Activated CD4-positive, alpha-beta memory T cell treated with anti-CD3 and anti-CD28 coated beads, Interleukin-2, amount 10 ng/mL, durations not matched to agents 7 days and 5 days (primary cell): ENCODE measurements at regions not wholly inside any gene's neighbourhood (a gene's known extent, or its start where the extent isn't known, plus 50 kb on each side); places are given as distances from the start of the nearest gene placed in this dataset.

ENCODE experiments used
- CTCF ChIA-PET: fragments of 350-600 bp; sonication (Branson Sonifier 250); formaldehyde crosslinking; loops from one replicate; lab custom pipeline; 2021; ENCODE audit warnings: antibody characterized with exemption, inconsistent platforms; lab: Charles Lee
- POLR2A ChIA-PET: fragments of 350-600 bp; sonication (Branson Sonifier 250); formaldehyde crosslinking; loops from one replicate; lab custom pipeline; 2021; ENCODE audit warnings: antibody characterized with exemption; lab: Charles Lee
- DNase-seq: peaks from one replicate; pipeline ENCODE4 v3.0.0-alpha.2; 2020
- H3K27ac Mint-ChIP-seq: one replicate; pipeline ENCODE4 v1.8.0; 2021; ENCODE audit warnings: mild to moderate bottlenecking, mixed read lengths
- H3K27me3 Mint-ChIP-seq: one replicate; pipeline ENCODE4 v1.8.0; 2021; ENCODE audit warnings: mixed read lengths
- H3K36me3 Mint-ChIP-seq: one replicate; pipeline ENCODE4 v1.8.0; 2021; ENCODE audit warnings: low read depth, mixed read lengths
- H3K4me1 Mint-ChIP-seq: one replicate; pipeline ENCODE4 v1.8.0; 2021; ENCODE audit warnings: mixed read lengths
- H3K4me3 Mint-ChIP-seq: one replicate; pipeline ENCODE4 v1.8.0; 2021; ENCODE audit warnings: mild to moderate bottlenecking, mixed read lengths
- H3K9me3 Mint-ChIP-seq: one replicate; pipeline ENCODE4 v1.8.0; 2021; ENCODE audit warnings: mixed read lengths

DNA sequence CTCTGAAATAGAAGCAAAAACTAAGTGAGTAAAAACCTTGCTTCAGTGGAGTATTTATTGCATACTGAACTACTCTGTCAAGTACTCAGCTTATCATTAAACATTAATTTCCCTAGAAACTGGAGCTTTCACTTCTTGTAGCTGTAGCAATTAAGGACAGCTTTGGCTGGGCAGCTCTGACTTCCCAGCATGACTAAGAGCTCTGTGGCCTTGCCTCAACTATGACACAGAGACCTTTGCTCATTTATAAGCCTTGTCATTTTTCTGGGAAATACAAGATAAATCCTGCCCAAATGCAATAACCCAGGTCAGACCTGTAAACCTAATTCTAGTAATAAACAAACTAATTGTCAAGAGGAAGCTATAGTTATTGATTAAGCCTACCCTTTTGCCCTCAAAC lies 65.4 kb upstream of the STK32A start:
- no peak overlapping the region for H3K4me3 Mint-ChIP-seq
- no peak for DNase-seq
- H3K4me1 Mint-ChIP-seq = peaks cover 4% of the 10 kb centered on the region
- ChIA-PET CTCF (interaction anchor here (0.5 to 1.9 kb wide), 3 partner anchors 17 to 574 kb away, joined by 3 to 8 read pairs (median 3); no protein-coding TSS in a partner anchor), POLR2A (no interaction called here)
- no peaks in the 10 kb centered on the region for H3K9me3 Mint-ChIP-seq
- no peak overlapping the region for H3K27ac Mint-ChIP-seq
- no peaks in the 10 kb centered on the region for H3K27me3 Mint-ChIP-seq
- H3K36me3 Mint-ChIP-seq = no peaks in the 10 kb centered on the region

DNA sequence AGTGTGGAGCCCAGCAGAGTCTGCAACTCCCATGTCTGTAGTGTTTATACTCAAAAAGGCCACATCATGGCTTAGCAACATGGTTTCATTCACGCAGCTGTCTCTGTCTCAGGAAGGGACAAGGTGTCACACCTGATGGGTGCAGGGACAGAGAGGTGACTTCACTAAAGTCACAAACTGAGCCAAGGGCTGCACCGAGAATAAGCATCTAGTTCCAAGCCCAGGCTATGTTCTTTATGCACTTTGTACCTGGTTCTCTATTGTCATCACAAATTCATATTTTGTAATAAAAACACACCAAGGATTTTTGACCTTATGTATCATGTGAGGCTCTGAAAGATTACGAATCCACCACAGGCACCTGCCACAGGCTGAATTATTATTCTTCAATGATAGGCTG lies 64.9 kb upstream of the STK32A start:
- H3K27ac Mint-ChIP-seq = no peak overlapping the region
- no peaks in the 10 kb centered on the region for H3K27me3 Mint-ChIP-seq
- H3K4me3 Mint-ChIP-seq = no peak overlapping the region
- H3K9me3 Mint-ChIP-seq = no peaks in the 10 kb centered on the region
- no peaks in the 10 kb centered on the region for H3K36me3 Mint-ChIP-seq
- CTCF ChIA-PET = interaction anchor here (0.5 to 1.9 kb wide), 2 partner anchors 16 to 19 kb away, joined by 3 to 8 read pairs; no protein-coding TSS in a partner anchor
- H3K4me1 Mint-ChIP-seq = peaks cover 4% of the 10 kb centered on the region
- POLR2A ChIA-PET = no interaction called here
- DNase-seq = no peak

DNA sequence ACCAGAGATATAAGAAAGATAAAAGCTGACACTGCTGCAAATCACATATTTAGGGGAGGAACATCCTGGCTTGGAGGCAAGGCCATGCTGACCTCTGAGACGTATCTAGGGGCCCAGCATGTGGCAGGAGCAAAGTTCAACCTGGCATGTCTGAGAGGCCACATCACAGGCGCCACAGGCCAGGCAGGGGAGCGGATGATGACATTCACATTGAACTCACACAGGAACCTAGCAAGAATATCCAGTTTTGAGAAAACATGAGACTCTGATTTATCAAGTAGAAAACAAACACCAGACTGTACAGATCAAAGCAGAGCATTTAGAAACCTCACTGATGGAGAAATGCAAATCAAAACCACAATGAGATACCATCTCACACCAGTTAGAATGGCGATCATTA lies 64.2 kb upstream of the STK32A start:
- ChIA-PET POLR2A (no interaction called here), CTCF (no interaction called here)
- Mint-ChIP-seq H3K4me1 (peaks cover 4% of the 10 kb centered on the region), H3K4me3 (no peak overlapping the region), H3K27me3 (no peaks in the 10 kb centered on the region), H3K36me3 (no peaks in the 10 kb centered on the region), H3K27ac (no peak overlapping the region), H3K9me3 (no peaks in the 10 kb centered on the region)
- no peak for DNase-seq

DNA sequence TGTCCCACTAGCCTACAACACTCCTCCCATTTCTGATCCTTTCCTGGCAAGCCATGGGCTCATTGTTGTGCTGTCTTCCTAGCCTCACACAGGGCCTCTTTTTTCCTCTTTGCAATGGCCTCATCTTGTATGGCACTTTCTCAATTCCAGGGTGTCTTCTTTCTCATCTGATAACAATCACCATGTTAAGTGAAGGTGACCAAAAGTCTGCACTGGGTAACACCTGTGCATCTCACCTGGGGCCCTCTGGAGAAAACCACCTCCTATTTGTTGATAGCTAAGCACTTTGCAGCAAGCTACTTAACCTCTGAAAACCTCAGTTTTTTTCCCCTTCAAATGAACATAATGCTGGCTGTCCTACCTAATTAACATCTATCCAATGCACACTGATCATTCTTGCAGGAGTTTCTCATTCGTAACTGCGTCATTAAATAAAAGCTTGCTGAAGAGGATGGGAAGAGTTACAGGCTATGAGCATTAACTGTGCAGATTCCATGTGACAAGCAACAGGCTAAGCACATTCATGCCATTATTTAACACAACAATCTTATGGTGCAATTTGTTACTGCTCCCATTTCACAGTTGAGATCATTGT lies 60.1 kb upstream of the STK32A start:
- CTCF ChIA-PET = interaction anchor here (3.8 kb wide), 1 partner anchor 14 kb away, joined by 12 read pairs; no protein-coding TSS in a partner anchor
- no peak overlapping the region for H3K27ac Mint-ChIP-seq

DNA sequence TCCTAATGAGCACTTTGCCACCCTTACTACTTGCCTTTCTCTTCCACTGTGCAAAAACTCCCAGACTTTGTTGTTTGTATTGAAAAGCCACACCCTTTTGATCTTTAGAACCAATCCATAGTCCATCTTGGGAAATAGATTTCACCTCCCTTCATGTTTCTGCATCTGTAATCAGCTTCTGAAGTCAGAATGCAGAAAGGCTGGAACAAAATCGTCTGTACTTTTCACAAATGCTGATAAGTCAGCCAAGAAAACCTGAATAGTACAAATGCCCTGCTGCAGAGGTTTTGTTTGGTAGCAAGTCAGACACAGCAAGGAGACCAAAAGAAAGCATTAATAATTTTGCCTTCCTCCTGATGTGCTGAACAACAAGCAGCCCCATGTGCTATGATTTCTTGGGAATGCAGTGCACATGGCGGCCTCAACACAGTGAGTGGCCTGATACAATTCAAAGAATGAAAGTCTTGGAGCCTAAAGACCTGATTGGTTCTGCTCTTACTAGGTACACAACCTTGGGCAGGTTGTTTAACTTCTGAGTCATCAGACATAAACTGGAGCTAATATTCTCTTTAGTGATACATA lies 59.2 kb upstream of the STK32A start:
- no peaks in the 10 kb centered on the region for H3K36me3 Mint-ChIP-seq
- peaks cover 2% of the 10 kb centered on the region for H3K4me1 Mint-ChIP-seq
- no peak for DNase-seq
- H3K27me3 Mint-ChIP-seq = no peaks in the 10 kb centered on the region
- H3K9me3 Mint-ChIP-seq = no peaks in the 10 kb centered on the region
- ChIA-PET CTCF (interaction anchor here (3.8 kb wide), 1 partner anchor 13 kb away, joined by 12 read pairs; no protein-coding TSS in a partner anchor), POLR2A (no interaction called here)
- H3K4me3 Mint-ChIP-seq = no peak overlapping the region
- no peak overlapping the region for H3K27ac Mint-ChIP-seq

More for the DNA sequence above, 60.1 kb upstream of the STK32A start:
- no peaks in the 10 kb centered on the region for H3K36me3 Mint-ChIP-seq
- POLR2A ChIA-PET = no interaction called here
- no peaks in the 10 kb centered on the region for H3K27me3 Mint-ChIP-seq
- DNase-seq = no peak
- peaks cover 4% of the 10 kb centered on the region for H3K4me1 Mint-ChIP-seq
- H3K4me3 Mint-ChIP-seq = no peak overlapping the region
- H3K9me3 Mint-ChIP-seq = no peaks in the 10 kb centered on the region

DNA sequence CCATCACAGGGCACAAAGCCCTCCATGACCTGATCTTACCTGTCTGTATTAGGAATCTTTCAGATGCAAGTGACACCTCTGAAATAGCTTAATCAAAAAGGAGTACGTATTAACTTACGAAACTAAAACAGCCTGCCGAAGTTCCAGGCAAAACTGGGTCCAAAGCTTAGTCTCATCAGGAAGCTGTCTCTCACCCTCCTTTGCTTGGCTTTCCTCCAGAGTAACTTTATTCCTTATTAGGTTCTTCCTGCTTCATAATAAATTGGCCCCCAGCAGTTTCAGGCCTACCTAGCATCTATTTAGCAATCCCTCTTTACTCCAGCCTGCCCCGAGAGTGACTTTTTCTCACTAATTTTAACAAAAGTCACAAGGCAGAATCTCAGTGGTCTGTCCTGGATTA lies 58.4 kb upstream of the STK32A start:
- Mint-ChIP-seq H3K4me1 (no peaks in the 10 kb centered on the region), H3K27me3 (no peaks in the 10 kb centered on the region), H3K36me3 (no peaks in the 10 kb centered on the region), H3K27ac (no peak overlapping the region), H3K9me3 (no peaks in the 10 kb centered on the region), H3K4me3 (no peak overlapping the region)
- no peak for DNase-seq
- POLR2A ChIA-PET = no interaction called here
- CTCF ChIA-PET = interaction anchor here (3.8 kb wide), 1 partner anchor 12 kb away, joined by 12 read pairs; no protein-coding TSS in a partner anchor

DNA sequence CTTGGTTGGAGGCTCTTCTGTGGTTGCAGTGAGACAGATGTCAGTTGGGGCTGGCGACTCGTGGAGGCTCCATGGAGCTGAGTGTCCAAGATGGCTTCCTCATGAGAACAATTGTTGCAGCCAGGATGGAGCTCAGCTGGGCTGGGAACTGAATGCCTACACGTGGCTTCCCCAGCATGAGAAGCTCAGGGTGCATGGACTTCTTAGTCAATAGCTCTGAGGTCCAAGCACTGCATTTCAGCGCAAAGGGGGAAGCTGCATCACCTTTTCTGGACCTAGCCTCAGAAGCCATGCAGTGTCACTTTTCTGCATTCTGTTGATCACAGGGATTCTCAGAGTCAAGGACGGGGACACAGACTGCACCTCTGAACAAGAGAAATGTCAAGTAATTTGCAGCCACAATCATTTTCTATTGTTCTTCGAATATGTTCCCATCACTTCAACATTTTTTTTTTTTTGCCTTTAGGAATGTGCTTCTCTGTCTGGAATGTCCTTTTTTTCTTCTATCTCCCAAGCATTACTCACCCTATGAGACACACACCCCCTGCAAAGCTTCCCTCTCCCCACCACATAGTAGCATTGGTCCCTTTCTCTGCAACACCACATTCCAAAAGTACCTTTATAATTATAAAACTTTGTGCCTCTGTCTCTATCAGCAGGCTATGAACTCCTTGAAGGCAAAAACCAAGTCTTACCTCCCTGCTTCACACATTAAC lies 57.5 kb upstream of the STK32A start:
- ChIA-PET CTCF (interaction anchor here (0.8 kb wide), 1 partner anchor 12 kb away, joined by 3 read pairs; no protein-coding TSS in a partner anchor), POLR2A (no interaction called here)
- H3K27ac Mint-ChIP-seq = no peak overlapping the region
- no peak for DNase-seq
- no peaks in the 10 kb centered on the region for H3K9me3 Mint-ChIP-seq
- no peaks in the 10 kb centered on the region for H3K36me3 Mint-ChIP-seq
- H3K27me3 Mint-ChIP-seq = no peaks in the 10 kb centered on the region
- H3K4me3 Mint-ChIP-seq = no peak overlapping the region
- no peaks in the 10 kb centered on the region for H3K4me1 Mint-ChIP-seq

DNA sequence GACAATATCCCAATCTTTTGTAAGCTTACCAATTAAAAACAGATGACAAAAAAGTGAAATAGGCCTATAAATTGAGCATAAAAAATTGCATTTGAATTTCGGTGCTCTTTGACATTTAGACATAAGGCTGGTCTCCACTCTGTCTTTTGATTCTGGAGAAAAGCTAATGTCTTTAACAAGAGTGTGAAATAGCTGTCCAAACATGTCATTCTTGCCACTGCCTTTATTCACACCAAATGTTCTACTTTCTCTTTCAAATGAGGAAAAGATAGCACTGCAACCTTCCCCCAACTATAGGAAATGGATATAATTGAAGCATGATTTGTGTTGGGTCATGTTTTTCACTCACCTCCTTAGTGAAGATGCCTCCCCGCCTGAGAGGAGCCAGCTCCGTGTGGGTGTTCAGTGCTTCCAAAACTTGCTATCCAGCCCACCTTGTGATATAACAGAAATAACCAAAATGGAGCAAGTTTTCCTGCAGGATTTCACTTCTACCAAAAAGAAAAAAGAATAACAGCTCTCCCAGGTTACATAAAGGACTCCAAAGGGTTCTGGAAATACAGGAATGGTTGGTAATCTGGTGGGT lies 55.2 kb upstream of the STK32A start:
- no peak overlapping the region for H3K27ac Mint-ChIP-seq
- CTCF ChIA-PET = interaction anchor here (1.5 to 2.6 kb wide), 2 partner anchors 9 to 646 kb away, joined by 4 to 26 read pairs; no protein-coding TSS in a partner anchor
- DNase-seq = no peak
- H3K27me3 Mint-ChIP-seq = no peaks in the 10 kb centered on the region
- POLR2A ChIA-PET = no interaction called here
- no peaks in the 10 kb centered on the region for H3K4me1 Mint-ChIP-seq
- H3K36me3 Mint-ChIP-seq = no peaks in the 10 kb centered on the region
- no peaks in the 10 kb centered on the region for H3K9me3 Mint-ChIP-seq
- H3K4me3 Mint-ChIP-seq = no peak overlapping the region

DNA sequence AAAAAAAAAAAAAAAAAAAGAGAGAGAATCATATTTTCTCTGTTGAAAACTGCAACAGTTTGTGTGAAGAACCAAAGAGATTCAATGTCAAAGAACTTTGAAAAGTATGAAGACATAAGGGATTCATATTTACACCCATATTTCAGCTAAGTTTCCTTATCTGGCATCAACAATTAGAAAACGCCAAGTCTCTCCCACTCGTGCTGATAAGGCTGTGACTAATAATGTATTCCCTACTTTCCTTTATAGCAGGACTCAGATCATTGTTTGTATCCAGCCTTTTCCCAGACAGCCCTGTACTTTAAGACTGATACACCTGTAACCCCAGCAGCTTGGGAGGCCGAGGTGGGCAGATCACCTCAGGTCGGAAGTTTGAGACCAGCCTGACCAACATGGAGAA lies 54.1 kb upstream of the STK32A start:
- H3K27ac Mint-ChIP-seq = no peak overlapping the region
- H3K27me3 Mint-ChIP-seq = no peaks in the 10 kb centered on the region

More for the DNA sequence above, 54.1 kb upstream of the STK32A start:
- no peak for DNase-seq
- Mint-ChIP-seq H3K9me3 (no peaks in the 10 kb centered on the region), H3K36me3 (no peaks in the 10 kb centered on the region), H3K4me1 (no peaks in the 10 kb centered on the region), H3K4me3 (no peak overlapping the region)
- ChIA-PET CTCF (interaction anchor here (0.6 to 2.6 kb wide), 2 partner anchors 8 to 1246 kb away, joined by 3 to 26 read pairs; no protein-coding TSS in a partner anchor), POLR2A (no interaction called here)
